HL-60/S4 treated with phorbol 12-myristate 13-acetate at 8.2 ng/mL for 4 days and 3 days (cell line): ENCODE measurements at regions not wholly inside any gene's neighbourhood (a gene's known extent, or its start where the extent isn't known, plus 50 kb on each side); places are given as distances from the start of the nearest gene placed in this dataset.
"Not testable (repeated sequence)": the region's sequence is repeated elsewhere in the genome, so short reads cannot be mapped to it uniquely, and the experiment has no call there.

Source experiments
- in situ Hi-C: fragments of 300-500 bp; cut with MboI; formaldehyde crosslinking; loops from 2 replicates; pipeline ENCODE4 v1.15.0; 2022; ENCODE audit warnings: low sequenced_read_pairs

- in situ Hi-C loops = loop anchor here (25.0 kb wide), 1 partner anchor 147 kb away; no protein-coding TSS in a partner anchor
These were observed 293.4 kb upstream of the MKLN1 start for GRCh38 chr7:131034166-131034881.

DNA sequence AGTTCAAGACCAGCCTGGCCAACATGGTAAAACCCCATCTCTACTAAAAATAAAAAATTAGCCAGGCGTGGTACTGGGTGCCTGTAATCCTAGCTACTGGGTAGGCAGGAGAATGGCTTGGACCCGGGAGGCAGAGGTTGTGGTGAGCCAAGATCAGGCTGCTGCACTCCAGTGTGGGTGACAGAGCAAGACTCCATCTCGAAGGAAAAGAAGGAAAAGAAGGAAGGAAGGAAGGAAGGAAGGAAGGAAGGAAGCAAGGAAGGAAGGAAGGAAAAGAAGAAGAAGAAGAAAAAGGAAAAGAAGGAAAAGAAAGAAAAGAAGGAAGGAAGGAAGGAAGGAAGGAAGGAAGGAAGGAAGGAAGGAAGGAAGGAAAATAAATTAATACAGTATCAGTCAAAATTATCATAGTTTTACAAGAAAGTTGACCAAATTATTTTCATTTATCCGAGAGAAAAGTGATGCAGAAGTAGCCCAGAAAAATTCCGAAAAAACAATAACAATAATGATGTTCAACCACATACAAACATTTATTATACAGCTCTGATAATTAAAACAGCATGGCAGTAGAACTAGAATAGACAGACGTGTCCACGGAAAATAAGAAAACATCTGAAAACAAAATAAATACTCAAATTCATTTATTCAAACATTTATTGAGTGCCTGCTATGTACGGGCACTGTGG is 292.4 kb upstream of the MKLN1 start:
- in situ Hi-C loops = loop anchor here (25.0 kb wide), 1 partner anchor 148 kb away; no protein-coding TSS in a partner anchor

DNA sequence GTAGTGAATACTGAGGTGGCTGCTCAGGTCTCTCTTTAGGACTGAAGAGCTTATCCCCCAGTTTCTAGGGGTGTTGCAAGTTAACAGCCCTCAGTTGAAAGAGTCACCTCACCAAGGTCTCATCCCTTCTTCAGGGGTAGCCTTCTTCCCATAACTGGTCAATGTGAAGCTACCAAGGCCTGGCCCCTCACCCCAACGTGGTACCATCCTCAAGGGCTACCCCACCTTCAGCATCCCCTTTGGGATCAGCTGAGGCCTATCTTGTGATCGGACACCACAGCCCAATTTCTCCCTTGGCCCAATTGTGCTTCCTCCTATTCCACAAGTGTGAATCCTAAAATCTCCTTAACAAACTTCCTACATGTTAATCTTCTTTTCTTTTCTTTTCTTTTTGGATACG is 289.5 kb upstream of the MKLN1 start:
- in situ Hi-C loops = loop anchor here (25.0 kb wide), 1 partner anchor 151 kb away; no protein-coding TSS in a partner anchor

GRCh38 chr7:131039355-131039762 is 288.3 kb upstream of the MKLN1 start:
- in situ Hi-C loops = loop anchor here (25.0 kb wide), 1 partner anchor 152 kb away; no protein-coding TSS in a partner anchor

DNA sequence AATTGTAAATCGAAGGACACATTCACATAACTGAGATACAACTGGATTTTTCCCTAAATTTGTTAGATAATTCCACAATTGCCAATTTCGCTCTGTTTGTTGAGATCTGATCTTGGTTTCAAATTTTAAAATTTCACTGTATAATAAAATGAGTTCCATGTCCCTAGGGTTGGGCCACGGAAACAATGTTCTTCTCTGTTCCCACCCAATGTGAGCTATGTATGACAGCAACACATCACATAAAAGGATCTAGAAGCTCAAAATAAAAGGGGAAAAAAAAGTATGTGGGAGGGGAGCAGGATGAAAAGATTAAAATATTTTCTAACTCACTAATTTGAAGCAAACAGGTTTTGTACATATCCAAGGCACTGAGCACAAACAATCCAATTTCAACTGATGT is 287.8 kb upstream of the MKLN1 start:
- in situ Hi-C loops = loop anchor here (25.0 kb wide), 1 partner anchor 153 kb away; no protein-coding TSS in a partner anchor

- in situ Hi-C loops = loop anchor here (25.0 kb wide), 1 partner anchor 153 kb away; no protein-coding TSS in a partner anchor
These were observed 287.2 kb upstream of the MKLN1 start for GRCh38 chr7:131040467-131040932.

DNA sequence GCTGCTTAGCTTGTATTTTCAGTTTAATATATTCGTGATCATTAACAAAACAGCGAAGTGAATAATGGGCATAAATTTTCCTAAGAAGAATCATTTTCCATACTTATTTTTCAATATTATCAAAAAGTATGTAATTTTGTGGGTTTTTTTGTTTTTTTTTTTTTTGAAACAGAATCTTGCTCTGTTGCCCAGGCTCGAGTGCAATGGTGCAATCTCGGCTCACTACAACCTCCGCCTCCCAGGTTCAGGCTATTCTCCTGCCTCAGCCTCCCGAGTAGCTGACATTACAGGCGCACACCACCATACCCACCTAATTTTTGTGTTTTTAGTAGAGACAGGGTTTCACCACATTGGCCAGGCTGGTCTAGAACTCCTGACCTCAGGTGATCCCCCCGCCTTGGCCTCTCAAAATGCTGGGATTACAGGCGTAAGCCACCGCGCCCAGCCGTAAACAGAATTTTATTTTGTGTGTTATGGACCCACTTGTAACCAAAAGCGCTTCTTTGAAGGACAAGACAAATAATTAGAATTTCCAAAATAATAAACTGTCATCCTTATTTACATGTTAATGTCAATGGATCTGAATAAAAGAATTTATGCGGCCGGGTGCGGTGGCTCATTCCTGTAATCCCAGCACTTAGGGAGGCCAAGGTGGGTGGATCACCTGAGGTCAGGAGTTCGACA is 286.5 kb upstream of the MKLN1 start:
- in situ Hi-C loops = loop anchor here (25.0 kb wide), 1 partner anchor 154 kb away; no protein-coding TSS in a partner anchor

DNA sequence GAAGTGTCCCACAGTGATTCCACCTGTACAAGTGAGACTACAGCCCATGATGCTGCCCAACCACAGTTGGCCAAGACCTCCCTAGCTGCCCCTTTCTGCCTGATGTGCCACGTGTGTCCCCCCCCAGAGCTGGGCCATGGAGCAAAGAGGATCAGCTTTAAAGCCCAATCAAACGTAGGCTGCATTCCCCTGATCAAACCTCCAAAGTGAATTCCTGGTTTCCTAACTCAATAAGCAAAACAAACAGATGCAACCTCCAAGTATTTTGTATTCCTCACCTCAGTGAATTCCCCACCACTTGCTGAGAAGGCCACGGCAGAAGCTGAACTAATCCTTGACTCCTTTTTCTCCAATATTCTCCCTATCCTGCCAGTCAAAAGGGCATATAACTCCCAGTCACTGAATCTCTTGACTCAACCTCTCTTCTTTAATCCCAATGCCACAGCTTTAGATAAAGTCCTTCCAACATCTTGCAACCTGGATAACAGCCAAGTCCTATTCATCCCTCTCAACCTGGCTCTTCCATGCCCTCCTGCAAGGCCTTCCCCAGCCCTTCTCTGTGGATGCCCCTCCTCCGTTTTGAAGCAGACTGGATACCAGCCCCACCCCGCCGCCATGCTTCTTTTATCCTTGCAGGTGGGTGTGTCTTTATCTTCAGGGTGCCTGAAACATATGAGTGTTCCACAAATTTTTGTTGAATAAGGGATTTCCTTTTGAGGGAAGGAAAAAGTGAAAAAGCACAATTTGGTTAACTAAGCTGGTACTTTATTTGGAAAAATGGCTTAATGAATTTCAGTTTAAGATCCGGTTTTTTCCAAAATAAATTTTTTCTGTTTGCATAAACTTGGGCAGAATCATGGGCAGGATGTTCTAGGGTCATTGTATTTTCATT is 285.2 kb upstream of the MKLN1 start:
- in situ Hi-C loops = loop anchor here (25.0 kb wide), 1 partner anchor 155 kb away; no protein-coding TSS in a partner anchor

DNA sequence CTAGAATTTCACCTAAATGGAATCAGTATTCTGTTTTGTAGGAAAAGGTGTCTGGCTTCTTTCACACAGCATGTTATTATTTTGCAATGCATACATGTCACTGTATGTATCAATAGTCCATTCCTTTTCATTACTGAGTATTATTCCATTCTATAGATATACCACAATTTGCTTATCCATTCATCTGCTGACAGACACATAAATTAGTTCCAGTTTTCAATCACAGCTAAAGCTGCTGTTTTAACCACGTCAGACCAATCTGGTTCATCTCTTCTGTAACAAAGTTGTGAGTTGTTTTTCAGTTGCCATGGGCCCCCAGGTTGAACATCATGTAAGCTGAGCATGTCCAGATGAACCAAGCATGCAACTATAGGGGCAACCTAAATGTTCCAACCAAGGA is 282.1 kb upstream of the MKLN1 start:
- in situ Hi-C loops = loop anchor here (25.0 kb wide), 1 partner anchor 158 kb away; no protein-coding TSS in a partner anchor

DNA sequence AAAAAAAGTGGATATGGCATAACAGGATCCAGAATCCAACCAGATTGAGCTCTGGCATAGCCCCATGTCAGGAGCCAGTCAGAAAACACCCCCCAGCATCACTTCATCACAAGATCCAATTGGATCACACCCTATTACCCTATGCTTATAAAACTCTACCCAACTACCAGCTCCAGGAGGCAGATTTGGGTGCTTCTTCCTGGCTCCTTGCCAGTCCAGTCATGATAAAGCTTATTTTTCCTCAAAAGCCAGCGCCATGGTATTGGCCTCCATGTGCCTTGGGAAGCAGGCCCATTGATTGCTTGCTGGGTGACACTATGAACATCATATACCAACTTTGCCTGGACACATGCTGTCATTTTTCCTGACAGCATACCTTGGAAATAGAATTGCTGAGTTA is 281.4 kb upstream of the MKLN1 start:
- in situ Hi-C loops = loop anchor here (25.0 kb wide), 1 partner anchor 159 kb away; no protein-coding TSS in a partner anchor

- in situ Hi-C loops = loop anchor here (25.0 kb wide), 1 partner anchor 160 kb away; no protein-coding TSS in a partner anchor
These were observed 279.9 kb upstream of the MKLN1 start for GRCh38 chr7:131047651-131048304.

DNA sequence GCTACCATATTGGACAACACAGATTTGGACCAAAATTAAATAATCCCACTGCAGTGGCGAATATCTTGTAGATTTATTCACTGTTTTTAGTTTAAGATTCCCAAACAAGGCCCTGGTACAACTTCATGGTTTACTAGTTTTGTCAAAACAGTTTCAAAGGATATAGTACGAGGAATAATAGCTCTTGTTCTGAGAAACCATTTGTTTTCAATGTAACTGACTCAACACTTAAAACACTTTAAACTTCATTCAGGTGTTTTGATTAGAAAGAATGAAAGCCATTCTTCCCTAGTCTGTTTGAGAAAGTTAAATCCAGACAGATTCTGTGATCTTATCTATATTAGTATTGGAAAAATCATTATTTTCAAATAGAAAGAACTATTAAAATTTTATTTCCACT is 276.4 kb upstream of the MKLN1 start:
- in situ Hi-C loops = no loop called here

GRCh38 chr7:131052285-131052904 is 275.3 kb upstream of the MKLN1 start:
- in situ Hi-C loops = no loop called here

GRCh38 chr7:131056007-131056406 is 271.7 kb upstream of the MKLN1 start:
- in situ Hi-C loops = no loop called here

GRCh38 chr7:131057015-131057793 is 270.5 kb upstream of the MKLN1 start:
- in situ Hi-C loops = no loop called here

DNA sequence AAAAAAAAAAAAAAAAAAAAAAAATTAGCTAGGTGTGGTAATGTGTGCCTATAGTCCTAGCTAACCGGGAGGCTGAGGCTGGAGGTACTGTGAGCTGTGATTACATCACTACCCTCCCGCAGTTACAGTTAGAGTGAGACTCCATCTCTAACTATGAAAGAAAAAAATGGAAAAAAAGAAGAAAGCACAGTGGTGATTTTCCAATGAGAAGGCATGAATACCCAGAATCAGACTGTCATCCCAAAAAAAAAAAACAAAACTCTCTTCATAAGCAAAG is 269.9 kb upstream of the MKLN1 start:
- in situ Hi-C loops = no loop called here

DNA sequence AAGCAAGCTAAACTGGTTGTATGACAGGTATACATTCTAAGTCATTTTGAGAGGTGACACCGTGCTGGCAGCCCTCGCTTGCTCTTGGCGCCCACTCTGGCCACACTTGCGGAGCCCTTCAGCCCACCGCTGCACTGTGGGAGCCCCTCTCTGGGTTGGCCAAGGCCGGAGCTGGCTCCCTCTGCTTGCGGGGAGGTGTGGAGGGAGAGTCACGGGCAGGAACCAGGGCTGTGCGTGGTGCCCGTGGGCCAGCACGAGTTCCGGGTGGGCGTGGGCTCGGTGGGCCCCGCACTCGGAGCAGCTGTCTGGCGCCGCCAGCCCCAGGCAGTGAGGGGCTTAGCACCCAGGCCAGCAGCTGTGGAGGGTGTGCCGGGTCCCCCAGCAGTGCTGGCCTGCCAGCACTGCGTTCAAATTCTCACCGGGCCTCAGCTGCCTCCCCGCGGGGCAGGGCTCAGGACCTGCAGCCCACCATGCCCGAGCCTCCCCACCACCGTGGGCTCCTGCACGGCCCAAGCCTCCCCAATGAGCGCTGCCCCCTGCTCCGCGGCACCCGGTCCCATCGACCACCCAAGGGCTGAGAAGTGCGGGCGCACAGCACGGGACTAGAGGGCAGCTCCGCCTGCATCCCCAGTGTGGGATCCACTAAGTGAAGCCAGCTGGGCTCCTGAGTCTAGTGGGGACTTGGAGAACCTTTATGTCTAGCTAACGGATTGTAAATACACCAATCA is 269.0 kb upstream of the MKLN1 start:
- in situ Hi-C loops = not testable (repeated sequence)

DNA sequence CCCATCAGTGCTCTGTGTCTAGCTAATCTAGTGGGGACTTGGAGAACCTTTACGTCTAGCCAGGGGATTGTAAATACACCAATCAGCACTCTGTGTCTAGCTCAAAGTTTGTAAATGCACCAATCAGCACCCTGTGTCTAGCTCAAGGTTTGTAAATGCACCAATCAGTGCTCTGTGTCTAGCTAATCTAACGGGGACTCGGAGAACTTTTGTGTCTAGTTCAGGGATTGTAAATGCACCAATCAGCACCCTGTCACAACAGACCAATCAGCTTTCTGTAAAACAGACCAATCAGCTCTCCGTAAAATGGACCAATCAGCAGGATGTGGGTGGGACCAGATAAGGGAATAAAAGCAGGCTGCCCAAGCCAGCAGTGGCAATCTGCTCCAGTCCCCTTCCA is 268.3 kb upstream of the MKLN1 start:
- in situ Hi-C loops = not testable (repeated sequence)
